GM19463 (cell line): ENCODE measurements at regions not wholly inside any gene's neighbourhood (a gene's known extent, or its start where the extent isn't known, plus 50 kb on each side); places are given as distances from the start of the nearest gene placed in this dataset.

Source experiments
- ATAC-seq: cut with Tn5 transposase; IDR thresholded peaks from one replicate; pipeline ENCODE4 v1.9.1; 2021; ENCODE audit warnings: mild to moderate bottlenecking, moderate library complexity; ENCODE audit not compliant: unreplicated experiment

- ATAC-seq, result no peak
Observed at GRCh38 chr5:167553511-167553910, 737.9 kb upstream of the WWC1 start.

GRCh38 chr5:167554564-167555290 is 736.7 kb upstream of the WWC1 start:
- ATAC-seq, result no peak

GRCh38 chr5:167555565-167556166 is 735.8 kb upstream of the WWC1 start:
- no peak for ATAC-seq

GRCh38 chr5:167557359-167557758 is 734.1 kb upstream of the WWC1 start:
- ATAC-seq, result no peak

GRCh38 chr5:167561796-167562195 is 729.6 kb upstream of the WWC1 start:
- ATAC-seq, result no peak

- ATAC-seq, result no peak
Observed at GRCh38 chr5:167564275-167564674, 727.2 kb upstream of the WWC1 start.

GRCh38 chr5:167565189-167565954 is 726.1 kb upstream of the WWC1 start:
- ATAC-seq, result no peak

GRCh38 chr5:167570431-167570830 is 721.0 kb upstream of the WWC1 start:
- no peak for ATAC-seq

GRCh38 chr5:167571824-167572223 is 719.6 kb upstream of the WWC1 start:
- ATAC-seq, result no peak

GRCh38 chr5:167573370-167574127 is 717.9 kb upstream of the WWC1 start:
- ATAC-seq, result no peak

- no peak for ATAC-seq
Observed at GRCh38 chr5:167574464-167574863, 717.0 kb upstream of the WWC1 start.

GRCh38 chr5:167575330-167575729 is 716.1 kb upstream of the WWC1 start:
- no peak for ATAC-seq

GRCh38 chr5:167576126-167576525 is 715.3 kb upstream of the WWC1 start:
- ATAC-seq, result no peak

GRCh38 chr5:167576897-167577296 is 714.5 kb upstream of the WWC1 start:
- no peak for ATAC-seq

- no peak for ATAC-seq
Observed at GRCh38 chr5:167577616-167578015, 713.8 kb upstream of the WWC1 start.

GRCh38 chr5:167578977-167579692 is 712.3 kb upstream of the WWC1 start:
- no peak for ATAC-seq

- ATAC-seq, result no peak
Observed at GRCh38 chr5:167579693-167580055, 711.8 kb upstream of the WWC1 start.

GRCh38 chr5:167580608-167581007 is 710.8 kb upstream of the WWC1 start:
- no peak for ATAC-seq

GRCh38 chr5:167582283-167582682 is 709.2 kb upstream of the WWC1 start:
- ATAC-seq, result no peak

GRCh38 chr5:167582886-167583285 is 708.6 kb upstream of the WWC1 start:
- ATAC-seq, result no peak

- no peak for ATAC-seq
Observed at GRCh38 chr5:167585184-167585583, 706.3 kb upstream of the WWC1 start.
